GM18526 (cell line): ENCODE measurements at regions not wholly inside any gene's neighbourhood (a gene's known extent, or its start where the extent isn't known, plus 50 kb on each side); places are given as distances from the start of the nearest gene placed in this dataset.

Source experiments
- POLR2A ChIP-seq: IDR thresholded peaks from 3 replicates; pipeline ENCODE4 v1.6.1; 2011; ENCODE audit not compliant: insufficient read length; ENCODE audit errors: extremely low read depth

- TF ChIP-seq POLR2A, result no peak
These were observed 61.4 kb upstream of the NR3C1 start for GRCh38 chr5:143464723-143465490.

DNA sequence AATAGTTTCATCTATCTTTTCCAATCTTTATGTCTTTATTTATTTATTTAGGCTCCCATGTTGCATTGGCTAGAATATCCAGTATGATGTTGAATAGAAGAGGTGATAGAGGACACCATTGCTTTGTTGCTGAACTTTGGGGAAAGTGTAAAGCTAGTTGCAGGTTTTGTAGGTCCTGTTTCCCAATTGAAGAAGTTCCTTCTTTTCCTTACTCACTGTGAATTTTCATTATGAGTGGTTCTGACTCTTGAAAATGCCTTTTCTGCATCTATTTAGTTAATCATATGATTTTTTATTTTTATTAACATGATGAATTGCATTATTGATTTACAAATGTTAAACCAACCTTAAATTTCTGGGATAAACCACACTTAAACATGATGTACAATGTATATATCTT, 58.9 kb upstream of the NR3C1 start:
- TF ChIP-seq POLR2A, result no peak

- TF ChIP-seq POLR2A, result no peak
These were observed 55.9 kb upstream of the NR3C1 start for GRCh38 chr5:143459433-143459832.

- no peak for TF ChIP-seq POLR2A
These were observed 53.6 kb upstream of the NR3C1 start for GRCh38 chr5:143456952-143457547.

DNA sequence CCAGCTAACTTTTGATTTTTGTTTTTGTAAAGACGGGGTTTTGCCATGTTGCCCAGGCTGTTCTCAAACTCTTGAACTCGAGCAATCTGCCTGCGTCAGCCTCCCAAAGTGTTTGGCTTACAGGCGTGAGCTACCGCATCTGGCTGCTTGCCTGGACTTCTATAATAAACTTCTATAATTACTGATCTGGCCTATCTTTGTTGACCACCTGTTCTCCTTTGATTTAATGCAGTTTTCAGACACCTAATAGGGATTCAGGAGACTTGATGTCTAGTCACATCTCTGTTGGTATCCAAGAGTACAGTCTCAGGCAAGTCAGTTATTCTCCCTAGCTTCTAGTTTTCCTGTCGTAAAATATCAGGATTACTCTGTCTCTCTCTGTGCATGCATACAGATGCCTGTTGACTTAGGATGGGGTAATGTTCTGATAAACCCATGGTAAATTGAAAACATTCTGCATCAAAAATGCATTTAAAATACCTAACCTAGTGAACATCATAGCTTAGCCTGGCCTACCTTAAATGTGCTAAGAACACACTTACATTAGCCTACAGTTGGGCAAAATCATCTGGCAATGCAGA, 51.5 kb upstream of the NR3C1 start:
- no peak for TF ChIP-seq POLR2A

- TF ChIP-seq POLR2A, result no peak
These were observed 50.2 kb upstream of the NR3C1 start for GRCh38 chr5:143453720-143454119.
